Ectodermal cell (in vitro differentiated cells): ENCODE measurements at regions not wholly inside any gene's neighbourhood (a gene's known extent, or its start where the extent isn't known, plus 50 kb on each side); places are given as distances from the start of the nearest gene placed in this dataset.
"Not testable (repeated sequence)": the region's sequence is repeated elsewhere in the genome, so short reads cannot be mapped to it uniquely, and the experiment has no call there.

Experiments
- H3K27ac ChIP-seq: 2 replicates; pipeline ENCODE4 v1.7.0; 2013; ENCODE audit warnings: mild to moderate bottlenecking, low read depth, low read length; ENCODE audit not compliant: insufficient read depth, poor library complexity, severe bottlenecking
- H3K27me3 ChIP-seq: 2 replicates; pipeline ENCODE4 v1.7.0; 2013; ENCODE audit warnings: mild to moderate bottlenecking, low read length; ENCODE audit not compliant: insufficient read depth, control insufficient read depth, poor library complexity, severe bottlenecking
- H3K36me3 ChIP-seq: one replicate; pipeline ENCODE4 v1.7.0; 2013; ENCODE audit warnings: low read length; ENCODE audit not compliant: control insufficient read depth, insufficient read depth
- H3K4me1 ChIP-seq: one replicate; pipeline ENCODE4 v1.7.0; 2013; ENCODE audit warnings: low read length; ENCODE audit not compliant: control insufficient read depth, insufficient read depth
- H3K4me3 ChIP-seq: 2 replicates; pipeline ENCODE4 v1.7.0; 2013; ENCODE audit warnings: low read depth, low read length, control low read depth; ENCODE audit not compliant: insufficient read depth
- H3K9me3 ChIP-seq: 2 replicates; pipeline ENCODE4 v1.7.0; 2013; ENCODE audit warnings: mild to moderate bottlenecking, low read length, moderate library complexity; ENCODE audit not compliant: control insufficient read depth
- WGBS, 2 experiments: methylation state at CpG; one replicate each; pipeline ENCODE4 v1.1.7; 2013; ENCODE audit warnings: missing lambda C conversion rate in 2 of 2; 5-methylcytosine and 5-hydroxymethylcytosine counted together

GRCh38 chr3:177345973-177346503 is 148.8 kb upstream of the TBL1XR1 start:
- Histone ChIP-seq H3K27me3 (no peaks in the 10 kb centered on the region), H3K36me3 (no peaks in the 10 kb centered on the region), H3K4me1 (peaks cover 13% of the 10 kb centered on the region), H3K9me3 (no peaks in the 10 kb centered on the region), H3K27ac (no peak overlapping the region), H3K4me3 (no peak overlapping the region)

GRCh38 chr3:177346878-177347277 is 149.6 kb upstream of the TBL1XR1 start:
- Histone ChIP-seq H3K4me1 (peaks cover 13% of the 10 kb centered on the region), H3K27me3 (no peaks in the 10 kb centered on the region), H3K4me3 (no peak overlapping the region), H3K27ac (no peak overlapping the region), H3K9me3 (no peaks in the 10 kb centered on the region), H3K36me3 (no peaks in the 10 kb centered on the region)

GRCh38 chr3:177347611-177348010 is 150.3 kb upstream of the TBL1XR1 start:
- Histone ChIP-seq H3K27me3 (no peaks in the 10 kb centered on the region), H3K4me3 (no peak overlapping the region), H3K4me1 (peaks cover 13% of the 10 kb centered on the region), H3K27ac (no peak overlapping the region), H3K9me3 (no peaks in the 10 kb centered on the region), H3K36me3 (no peaks in the 10 kb centered on the region)
- 73 to 89% methylated on average over 1 of the region's 1 CpG for WGBS, 2 experiments

GRCh38 chr3:177348974-177349373 is 151.7 kb upstream of the TBL1XR1 start:
- H3K4me1 ChIP-seq, result peaks cover 13% of the 10 kb centered on the region
- H3K27me3 ChIP-seq, result no peaks in the 10 kb centered on the region
- 82 to 85% methylated on average over 2 of the region's 2 CpGs for WGBS, 2 experiments
- H3K4me3 ChIP-seq, result no peak overlapping the region
- no peaks in the 10 kb centered on the region for H3K36me3 ChIP-seq
- H3K27ac ChIP-seq, result no peak overlapping the region
- H3K9me3 ChIP-seq, result no peaks in the 10 kb centered on the region

- no peak overlapping the region for H3K27ac ChIP-seq
- WGBS, 2 experiments, result 86 to 88% methylated on average over 1 to 2 of the region's 2 CpGs
- H3K36me3 ChIP-seq, result no peaks in the 10 kb centered on the region
Measured at GRCh38 chr3:177349384-177349783, 152.1 kb upstream of the TBL1XR1 start.

GRCh38 chr3:177350121-177350520 is 152.8 kb upstream of the TBL1XR1 start:
- Histone ChIP-seq H3K27ac (no peak overlapping the region), H3K4me1 (peaks cover 11% of the 10 kb centered on the region), H3K36me3 (no peaks in the 10 kb centered on the region), H3K9me3 (no peaks in the 10 kb centered on the region), H3K4me3 (no peak overlapping the region), H3K27me3 (no peaks in the 10 kb centered on the region)
- WGBS, 2 experiments, result 94 to 100% methylated on average over 1 to 2 of the region's 2 CpGs

More at GRCh38 chr3:177349384-177349783, 152.1 kb upstream of the TBL1XR1 start:
- Histone ChIP-seq H3K4me3 (no peak overlapping the region), H3K9me3 (no peaks in the 10 kb centered on the region), H3K27me3 (no peaks in the 10 kb centered on the region), H3K4me1 (peaks cover 13% of the 10 kb centered on the region)

GRCh38 chr3:177351206-177351605 is 153.9 kb upstream of the TBL1XR1 start:
- H3K27me3 ChIP-seq, result no peaks in the 10 kb centered on the region
- no peak overlapping the region for H3K4me3 ChIP-seq
- H3K9me3 ChIP-seq, result no peaks in the 10 kb centered on the region
- no peak overlapping the region for H3K27ac ChIP-seq
- H3K36me3 ChIP-seq, result no peaks in the 10 kb centered on the region
- 100% methylated on average over 1 of the region's 1 CpG for WGBS, 2 experiments
- peaks cover 3% of the 10 kb centered on the region for H3K4me1 ChIP-seq

- Histone ChIP-seq H3K9me3 (no peaks in the 10 kb centered on the region), H3K4me1 (peaks cover 3% of the 10 kb centered on the region), H3K27me3 (no peaks in the 10 kb centered on the region), H3K36me3 (no peaks in the 10 kb centered on the region), H3K27ac (no peak overlapping the region), H3K4me3 (no peak overlapping the region)
- 77 to 96% methylated on average over 3 of the region's 3 CpGs for WGBS, 2 experiments
Measured at GRCh38 chr3:177351757-177352158, 154.5 kb upstream of the TBL1XR1 start.

GRCh38 chr3:177352424-177352823 is 155.1 kb upstream of the TBL1XR1 start:
- no peaks in the 10 kb centered on the region for H3K9me3 ChIP-seq
- H3K27ac ChIP-seq, result no peak overlapping the region
- H3K27me3 ChIP-seq, result no peaks in the 10 kb centered on the region
- 90 to 91% methylated on average over 4 of the region's 4 CpGs for WGBS, 2 experiments
- H3K4me1 ChIP-seq, result peaks cover 7% of the 10 kb centered on the region
- H3K36me3 ChIP-seq, result no peaks in the 10 kb centered on the region
- no peak overlapping the region for H3K4me3 ChIP-seq

- peaks cover 14% of the 10 kb centered on the region for H3K4me1 ChIP-seq
- no peaks in the 10 kb centered on the region for H3K27me3 ChIP-seq
- H3K9me3 ChIP-seq, result no peaks in the 10 kb centered on the region
- WGBS, 2 experiments, result 94 to 95% methylated on average over 8 of the region's 8 CpGs
- no peak overlapping the region for H3K27ac ChIP-seq
- H3K4me3 ChIP-seq, result no peak overlapping the region
- H3K36me3 ChIP-seq, result no peaks in the 10 kb centered on the region
Measured at GRCh38 chr3:177353140-177353539, 155.9 kb upstream of the TBL1XR1 start.

- H3K9me3 ChIP-seq, H3K36me3 ChIP-seq: not testable (repeated sequence)
Measured at GRCh38 chr3:177353879-177354278, 156.6 kb upstream of the TBL1XR1 start.

More at GRCh38 chr3:177353879-177354278, 156.6 kb upstream of the TBL1XR1 start:
- H3K27me3 ChIP-seq, H3K27ac ChIP-seq, H3K4me3 ChIP-seq: not testable (repeated sequence)
- peaks cover 18% of the 10 kb centered on the region for H3K4me1 ChIP-seq
- 98% methylated on average over 3 of the region's 3 CpGs for WGBS, 2 experiments
